A549 (cell line): ENCODE measurements at regions not wholly inside any gene's neighbourhood (a gene's known extent, or its start where the extent isn't known, plus 50 kb on each side); places are given as distances from the start of the nearest gene placed in this dataset.

Source experiments
- BCL3 ChIP-seq: fragments of >200 bp; sonication (Bioruptor Twin); formaldehyde crosslinking; IDR thresholded peaks from 3 replicates; pipeline ENCODE4 v1.6.1; 2016
- CTCF ChIP-seq: fragments of >200 bp; sonication (Bioruptor Twin); formaldehyde crosslinking; IDR thresholded peaks from 3 replicates; pipeline ENCODE4 v1.5.1; 2016
- EP300 ChIP-seq, 2 experiments: fragments of >200 bp; sonication (Bioruptor Twin); formaldehyde crosslinking; IDR thresholded peaks; 2 replicates in 1 of 2; 3 replicates in 1 of 2; pipeline ENCODE4 v1.6.1; 2016 to 2017
- MAX ChIP-seq: IDR thresholded peaks from 2 replicates; pipeline ENCODE4 v1.6.1; 2012
- MYC ChIP-seq: IDR thresholded peaks from 2 replicates; pipeline ENCODE4 v1.6.1; 2012; ENCODE audit warnings: mild to moderate bottlenecking, inconsistent platforms, low read length, improper control_type of control experiment, borderline replicate concordance
- NPAS2 ChIP-seq: fragments of 250-450 bp; sonication (Bioruptor Pico); IDR thresholded peaks from 2 replicates; pipeline ENCODE4 v1.8.0; 2022; ENCODE audit warnings: mild to moderate bottlenecking, moderate library complexity, borderline replicate concordance
- POLR2A ChIP-seq: IDR thresholded peaks from 2 replicates; pipeline ENCODE4 v1.6.1; 2012; ENCODE audit warnings: mild to moderate bottlenecking, low read length
- RAD21 ChIP-seq, 2 experiments: fragments of >200 bp in 1 of 2; sonication (Bioruptor Twin) in 1 of 2; formaldehyde crosslinking in 1 of 2; IDR thresholded peaks in 1 of 2; conservative IDR thresholded peaks in 1 of 2; 2 replicates in 1 of 2; 3 replicates in 1 of 2; pipeline ENCODE4 v1.6.1; 2012 to 2018; ENCODE audit warnings: inconsistent platforms in 1 of 2
- SREBF2 ChIP-seq: fragments of 450-650 bp; IDR thresholded peaks from 2 replicates; pipeline ENCODE4 v1.6.1; 2014; ENCODE audit warnings: mild to moderate bottlenecking, moderate library complexity
- TF ChIP-seq, protein P1 (sequence below): fragments of 200-600 bp; sonication (generic); IDR thresholded peaks from 2 replicates; pipeline ENCODE4 v1.6.1; 2016; ENCODE audit warnings: antibody characterized with exemption, mild to moderate bottlenecking, moderate library complexity

DNA sequence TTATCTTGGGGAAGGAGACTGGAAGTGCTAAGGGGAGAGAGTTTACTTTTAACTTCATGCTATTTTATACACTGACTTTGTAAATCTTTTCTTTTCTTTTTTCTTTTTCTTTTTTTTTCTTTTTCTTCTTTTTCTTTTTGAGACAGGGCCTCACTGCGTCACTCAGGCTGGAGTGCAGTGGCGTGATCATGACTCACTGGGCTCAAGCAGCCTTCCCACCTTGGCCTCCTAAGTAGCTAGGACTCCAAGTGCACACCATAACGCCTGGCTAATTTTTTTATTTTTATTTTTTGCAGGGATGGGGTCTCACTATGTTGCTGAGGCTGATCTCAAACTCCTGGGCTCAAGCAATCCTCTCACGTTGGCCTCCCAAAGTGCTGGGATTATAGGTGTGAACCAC lies 294.6 kb upstream of the PRICKLE1 start:
- TF ChIP-seq MYC (no peak), SREBF2 (no peak), POLR2A (no peak), CTCF (no peak), NPAS2 (no peak), EP300 (IDR thresholded peaks at IDR 0.05) (no peak), BCL3 (no peak), RAD21 (conservative IDR thresholded peaks at IDR 0.05 in 1 of 2, IDR thresholded peaks at IDR 0.05 in 1 of 2) (no peak), MAX (no peak)
- TF ChIP-seq, protein P1, sequence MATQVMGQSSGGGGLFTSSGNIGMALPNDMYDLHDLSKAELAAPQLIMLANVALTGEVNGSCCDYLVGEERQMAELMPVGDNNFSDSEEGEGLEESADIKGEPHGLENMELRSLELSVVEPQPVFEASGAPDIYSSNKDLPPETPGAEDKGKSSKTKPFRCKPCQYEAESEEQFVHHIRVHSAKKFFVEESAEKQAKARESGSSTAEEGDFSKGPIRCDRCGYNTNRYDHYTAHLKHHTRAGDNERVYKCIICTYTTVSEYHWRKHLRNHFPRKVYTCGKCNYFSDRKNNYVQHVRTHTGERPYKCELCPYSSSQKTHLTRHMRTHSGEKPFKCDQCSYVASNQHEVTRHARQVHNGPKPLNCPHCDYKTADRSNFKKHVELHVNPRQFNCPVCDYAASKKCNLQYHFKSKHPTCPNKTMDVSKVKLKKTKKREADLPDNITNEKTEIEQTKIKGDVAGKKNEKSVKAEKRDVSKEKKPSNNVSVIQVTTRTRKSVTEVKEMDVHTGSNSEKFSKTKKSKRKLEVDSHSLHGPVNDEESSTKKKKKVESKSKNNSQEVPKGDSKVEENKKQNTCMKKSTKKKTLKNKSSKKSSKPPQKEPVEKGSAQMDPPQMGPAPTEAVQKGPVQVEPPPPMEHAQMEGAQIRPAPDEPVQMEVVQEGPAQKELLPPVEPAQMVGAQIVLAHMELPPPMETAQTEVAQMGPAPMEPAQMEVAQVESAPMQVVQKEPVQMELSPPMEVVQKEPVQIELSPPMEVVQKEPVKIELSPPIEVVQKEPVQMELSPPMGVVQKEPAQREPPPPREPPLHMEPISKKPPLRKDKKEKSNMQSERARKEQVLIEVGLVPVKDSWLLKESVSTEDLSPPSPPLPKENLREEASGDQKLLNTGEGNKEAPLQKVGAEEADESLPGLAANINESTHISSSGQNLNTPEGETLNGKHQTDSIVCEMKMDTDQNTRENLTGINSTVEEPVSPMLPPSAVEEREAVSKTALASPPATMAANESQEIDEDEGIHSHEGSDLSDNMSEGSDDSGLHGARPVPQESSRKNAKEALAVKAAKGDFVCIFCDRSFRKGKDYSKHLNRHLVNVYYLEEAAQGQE, result no peak
